Ascending aorta (tissue), 2 donors: ENCODE measurements at regions not wholly inside any gene's neighbourhood (a gene's known extent, or its start where the extent isn't known, plus 50 kb on each side); places are given as distances from the start of the nearest gene placed in this dataset.

ENCODE experiments used
- DNase-seq, 2 donors: peaks; one replicate each; pipeline ENCODE4 v3.0.0-alpha.2; 2019; ENCODE audit warnings: low spot score in 2 of 2
- H3K27ac ChIP-seq, 2 donors: fragments of 200-600 bp; sonication (generic); one replicate each; pipeline ENCODE4 v1.5.1; 2016 to 2017; ENCODE audit warnings: mild to moderate bottlenecking in 1 of 2
- H3K27me3 ChIP-seq: fragments of 200-600 bp; sonication (generic); one replicate; pipeline ENCODE4 v1.5.1; 2017
- H3K36me3 ChIP-seq, 2 donors: fragments of 200-600 bp; sonication (generic); one replicate each; pipeline ENCODE4 v1.5.1; 2016
- H3K4me1 ChIP-seq, 2 donors: fragments of 200-600 bp; sonication (generic); one replicate each; pipeline ENCODE4 v1.5.1; 2016 to 2017; ENCODE audit warnings: mild to moderate bottlenecking in 1 of 2
- H3K4me3 ChIP-seq, 2 donors: fragments of 200-600 bp; sonication (generic); one replicate each; pipeline ENCODE4 v1.5.1; 2016 to 2017; ENCODE audit warnings: mild to moderate bottlenecking in 1 of 2
- H3K9me3 ChIP-seq, 2 donors: fragments of 200-600 bp; sonication (generic); one replicate each; pipeline ENCODE4 v1.5.1; 2016
- CTCF ChIP-seq, 3 experiments: fragments of 200-600 bp in 2 of 3; fragments of 450-650 bp in 1 of 3; sonication (generic) in 2 of 3; IDR thresholded peaks; one replicate each; pipeline ENCODE4 v1.5.1; 2016 to 2019; ENCODE audit warnings: antibody characterized with exemption in 3 of 3, mild to moderate bottlenecking in 1 of 3, moderate library complexity in 1 of 3
- intact Hi-C: fragments of 100-400 bp; cut with DNase I; formaldehyde crosslinking; loops from one replicate; pipeline ENCODE4 v1.15.1; 2023

GRCh38 chr10:78907551-78908211, 161.1 kb upstream of the ZMIZ1 start:
- H3K27me3 ChIP-seq: no peaks in the 10 kb centered on the region
- H3K4me3 ChIP-seq: no peak overlapping the region
- intact Hi-C loops: no loop called here
- no peaks in the 10 kb centered on the region for H3K9me3 ChIP-seq
- no peaks in the 10 kb centered on the region for H3K36me3 ChIP-seq
- TF ChIP-seq CTCF (IDR thresholded peaks at IDR 0.05): no peak
- H3K27ac ChIP-seq: no peak overlapping the region
- DNase-seq: peak in 1 of 2 donors; percentile 55
- no peaks in the 10 kb centered on the region for H3K4me1 ChIP-seq

GRCh38 chr10:78909221-78909620, 159.5 kb upstream of the ZMIZ1 start:
- DNase-seq: no peak
- no peak for TF ChIP-seq CTCF (IDR thresholded peaks at IDR 0.05)
- H3K27me3 ChIP-seq: no peaks in the 10 kb centered on the region
- intact Hi-C loops: no loop called here
- no peak overlapping the region for H3K4me3 ChIP-seq
- no peak overlapping the region for H3K27ac ChIP-seq
- no peaks in the 10 kb centered on the region for H3K36me3 ChIP-seq
- no peaks in the 10 kb centered on the region for H3K4me1 ChIP-seq
- no peaks in the 10 kb centered on the region for H3K9me3 ChIP-seq

- no peak overlapping the region for H3K4me3 ChIP-seq
- no peak overlapping the region for H3K27ac ChIP-seq
- no peaks in the 10 kb centered on the region for H3K9me3 ChIP-seq
- no peaks in the 10 kb centered on the region for H3K27me3 ChIP-seq
- H3K4me1 ChIP-seq: no peaks in the 10 kb centered on the region
- no peak for DNase-seq
- intact Hi-C loops: no loop called here
- no peaks in the 10 kb centered on the region for H3K36me3 ChIP-seq
- TF ChIP-seq CTCF (IDR thresholded peaks at IDR 0.05): no peak
These were observed 158.7 kb upstream of the ZMIZ1 start for GRCh38 chr10:78910021-78910420.

GRCh38 chr10:78910476-78910875, 158.3 kb upstream of the ZMIZ1 start:
- intact Hi-C loops: no loop called here
- Histone ChIP-seq H3K4me3 (no peak overlapping the region), H3K36me3 (no peaks in the 10 kb centered on the region), H3K9me3 (no peaks in the 10 kb centered on the region), H3K27me3 (no peaks in the 10 kb centered on the region), H3K27ac (no peak overlapping the region), H3K4me1 (no peaks in the 10 kb centered on the region)
- TF ChIP-seq CTCF (IDR thresholded peaks at IDR 0.05): no peak
- no peak for DNase-seq

GRCh38 chr10:78910886-78911285, 157.9 kb upstream of the ZMIZ1 start:
- Histone ChIP-seq H3K4me1 (no peaks in the 10 kb centered on the region), H3K9me3 (no peaks in the 10 kb centered on the region), H3K36me3 (no peaks in the 10 kb centered on the region), H3K27ac (no peak overlapping the region), H3K4me3 (no peak overlapping the region), H3K27me3 (no peaks in the 10 kb centered on the region)
- intact Hi-C loops: no loop called here
- DNase-seq: no peak
- no peak for TF ChIP-seq CTCF (IDR thresholded peaks at IDR 0.05)
